ENCODE measurements at regions not wholly inside any gene's neighbourhood (a gene's known extent, or its start where the extent isn't known, plus 50 kb on each side); places are given as distances from the start of the nearest gene placed in this dataset.

DNA sequence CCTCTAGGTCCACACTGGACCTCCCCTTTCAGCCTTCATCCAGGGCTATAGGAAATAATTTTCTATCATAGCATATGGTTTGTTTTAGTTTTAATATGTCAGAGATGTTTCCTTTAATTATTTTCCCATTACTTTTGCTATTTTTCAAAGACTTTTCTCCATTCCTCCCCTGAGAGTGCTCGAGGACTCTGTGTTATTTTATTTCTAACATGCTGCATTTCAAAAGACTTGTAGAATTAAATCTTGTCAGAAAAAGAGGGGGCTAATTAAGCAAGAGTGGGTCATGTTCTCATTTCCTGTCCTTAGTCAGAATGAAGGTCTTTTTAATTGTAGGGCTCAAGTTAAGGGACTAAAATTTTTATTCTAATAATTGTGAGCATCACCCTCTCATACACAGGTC is 71.6 kb upstream of the CTTNBP2 start:
- H3K4me2 ChIP-seq (ENCODE audit: low read depth, low read length, poor library complexity, severe bottlenecking): no peak overlapping the region
- H3K9me3 ChIP-seq (ENCODE audit: insufficient read depth, low read length): no peaks in the 10 kb centered on the region
- no peak overlapping the region for H3K27ac ChIP-seq (ENCODE audit: low read depth, low read length)
- no peak overlapping the region for H2AFZ ChIP-seq (ENCODE audit: low read depth, low read length, severe bottlenecking)
- no peaks in the 10 kb centered on the region for H3K9me2 ChIP-seq (replicated peaks; ENCODE audit: insufficient read depth, low read length)
- H3F3A ChIP-seq (ENCODE audit: insufficient read depth): no peaks in the 10 kb centered on the region
- no peaks in the 10 kb centered on the region for H4K20me1 ChIP-seq (ENCODE audit: low read depth, low read length)
- H3K36me3 ChIP-seq (ENCODE audit: low read length): no peaks in the 10 kb centered on the region
- no peak overlapping the region for H3K4me3 ChIP-seq (ENCODE audit: insufficient read depth, low read length, poor library complexity, severe bottlenecking)
- H3K79me2 ChIP-seq (ENCODE audit: insufficient read depth, low read length): no peaks in the 10 kb centered on the region
- no peaks in the 10 kb centered on the region for H3K27me3 ChIP-seq (ENCODE audit: low read length)
- H3K9ac ChIP-seq (ENCODE audit: low read length): no peak overlapping the region
- TF ChIP-seq EZH2phosphoT487 (conservative IDR thresholded peaks at IDR 0.05; ENCODE audit: low read length): no peak
- TF ChIP-seq, protein P1, sequence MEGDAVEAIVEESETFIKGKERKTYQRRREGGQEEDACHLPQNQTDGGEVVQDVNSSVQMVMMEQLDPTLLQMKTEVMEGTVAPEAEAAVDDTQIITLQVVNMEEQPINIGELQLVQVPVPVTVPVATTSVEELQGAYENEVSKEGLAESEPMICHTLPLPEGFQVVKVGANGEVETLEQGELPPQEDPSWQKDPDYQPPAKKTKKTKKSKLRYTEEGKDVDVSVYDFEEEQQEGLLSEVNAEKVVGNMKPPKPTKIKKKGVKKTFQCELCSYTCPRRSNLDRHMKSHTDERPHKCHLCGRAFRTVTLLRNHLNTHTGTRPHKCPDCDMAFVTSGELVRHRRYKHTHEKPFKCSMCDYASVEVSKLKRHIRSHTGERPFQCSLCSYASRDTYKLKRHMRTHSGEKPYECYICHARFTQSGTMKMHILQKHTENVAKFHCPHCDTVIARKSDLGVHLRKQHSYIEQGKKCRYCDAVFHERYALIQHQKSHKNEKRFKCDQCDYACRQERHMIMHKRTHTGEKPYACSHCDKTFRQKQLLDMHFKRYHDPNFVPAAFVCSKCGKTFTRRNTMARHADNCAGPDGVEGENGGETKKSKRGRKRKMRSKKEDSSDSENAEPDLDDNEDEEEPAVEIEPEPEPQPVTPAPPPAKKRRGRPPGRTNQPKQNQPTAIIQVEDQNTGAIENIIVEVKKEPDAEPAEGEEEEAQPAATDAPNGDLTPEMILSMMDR (IDR thresholded peaks at IDR 0.05; ENCODE audit: insufficient read depth, low read length, poor library complexity, severe bottlenecking): no peak

- Histone ChIP-seq H3K27ac (ENCODE audit: low read depth, low read length) (no peak overlapping the region), H3K36me3 (ENCODE audit: low read length) (no peaks in the 10 kb centered on the region), H3F3A (ENCODE audit: insufficient read depth) (no peaks in the 10 kb centered on the region), H4K20me1 (ENCODE audit: low read depth, low read length) (no peaks in the 10 kb centered on the region), H3K9me2 (replicated peaks; ENCODE audit: insufficient read depth, low read length) (no peaks in the 10 kb centered on the region), H3K9me3 (ENCODE audit: insufficient read depth, low read length) (no peaks in the 10 kb centered on the region), H3K79me2 (ENCODE audit: insufficient read depth, low read length) (no peaks in the 10 kb centered on the region), H3K4me3 (ENCODE audit: insufficient read depth, low read length, poor library complexity, severe bottlenecking) (no peak overlapping the region), H2AFZ (ENCODE audit: low read depth, low read length, severe bottlenecking) (no peak overlapping the region), H3K27me3 (ENCODE audit: low read length) (no peaks in the 10 kb centered on the region), H3K9ac (ENCODE audit: low read length) (no peak overlapping the region), H3K4me2 (ENCODE audit: low read depth, low read length, poor library complexity, severe bottlenecking) (no peak overlapping the region)
- TF ChIP-seq, protein P1 (IDR thresholded peaks at IDR 0.05; ENCODE audit: insufficient read depth, low read length, poor library complexity, severe bottlenecking): no peak
- TF ChIP-seq EZH2phosphoT487 (conservative IDR thresholded peaks at IDR 0.05; ENCODE audit: low read length): no peak
Observed at GRCh38 chr7:117946151-117946633, 73.0 kb upstream of the CTTNBP2 start.

DNA sequence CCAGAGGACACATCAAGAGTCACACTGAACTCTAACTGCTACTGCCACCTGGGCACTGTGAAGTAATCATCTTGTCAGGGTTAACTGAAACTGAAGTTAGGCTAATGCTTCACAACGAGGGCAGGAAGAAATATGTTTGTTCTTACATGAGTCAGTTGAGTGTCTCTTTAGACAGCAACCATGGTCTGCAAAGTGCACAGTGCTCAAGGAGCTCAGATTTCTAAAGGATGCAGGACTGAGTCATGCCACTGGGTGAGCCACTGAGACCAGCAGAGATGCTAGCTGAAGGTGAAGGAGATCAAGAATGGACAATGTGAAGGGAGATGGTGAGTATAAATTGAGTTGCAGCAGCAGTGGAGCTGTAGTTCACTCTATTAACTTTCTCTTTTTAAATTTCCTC is 76.0 kb upstream of the CTTNBP2 start:
- Histone ChIP-seq H3K36me3 (ENCODE audit: low read length) (no peaks in the 10 kb centered on the region), H3K79me2 (ENCODE audit: insufficient read depth, low read length) (no peaks in the 10 kb centered on the region), H3K9ac (ENCODE audit: low read length) (no peak overlapping the region), H3F3A (ENCODE audit: insufficient read depth) (no peaks in the 10 kb centered on the region), H3K27ac (ENCODE audit: low read depth, low read length) (no peak overlapping the region), H3K27me3 (ENCODE audit: low read length) (no peaks in the 10 kb centered on the region), H4K20me1 (ENCODE audit: low read depth, low read length) (no peaks in the 10 kb centered on the region), H2AFZ (ENCODE audit: low read depth, low read length, severe bottlenecking) (no peak overlapping the region), H3K9me3 (ENCODE audit: insufficient read depth, low read length) (no peaks in the 10 kb centered on the region), H3K4me3 (ENCODE audit: insufficient read depth, low read length, poor library complexity, severe bottlenecking) (no peak overlapping the region), H3K4me2 (ENCODE audit: low read depth, low read length, poor library complexity, severe bottlenecking) (no peak overlapping the region), H3K9me2 (replicated peaks; ENCODE audit: insufficient read depth, low read length) (no peaks in the 10 kb centered on the region)
- no peak for TF ChIP-seq EZH2phosphoT487 (conservative IDR thresholded peaks at IDR 0.05; ENCODE audit: low read length)
- TF ChIP-seq, protein P1 (IDR thresholded peaks at IDR 0.05; ENCODE audit: insufficient read depth, low read length, poor library complexity, severe bottlenecking): no peak
